Stimulated activated naive CD8-positive, alpha-beta T cell treated with anti-CD3 and anti-CD28 coated beads, Interleukin-15, Interleukin-2, amounts not matched to agents 100 ng/mL and 50 ng/mL, for 24 hours (primary cell): ENCODE measurements at regions not wholly inside any gene's neighbourhood (a gene's known extent, or its start where the extent isn't known, plus 50 kb on each side); places are given as distances from the start of the nearest gene placed in this dataset.

Experiments used
- H3K27ac Mint-ChIP-seq: one replicate; pipeline ENCODE4 v1.8.0; 2021; ENCODE audit warnings: mild to moderate bottlenecking, mixed read lengths
- H3K27me3 Mint-ChIP-seq: one replicate; pipeline ENCODE4 v1.8.0; 2021; ENCODE audit warnings: mixed read lengths
- H3K36me3 Mint-ChIP-seq: one replicate; pipeline ENCODE4 v1.8.0; 2021; ENCODE audit warnings: low read depth, mixed read lengths
- H3K4me1 Mint-ChIP-seq: one replicate; pipeline ENCODE4 v1.8.0; 2021; ENCODE audit warnings: low read depth, mixed read lengths
- H3K4me3 Mint-ChIP-seq: one replicate; pipeline ENCODE4 v1.8.0; 2021; ENCODE audit warnings: mild to moderate bottlenecking, mixed read lengths
- H3K9me3 Mint-ChIP-seq: one replicate; pipeline ENCODE4 v1.8.0; 2021; ENCODE audit warnings: mixed read lengths

- Mint-ChIP-seq H3K4me1 (peaks cover 56% of the 10 kb centered on the region), H3K9me3 (no peaks in the 10 kb centered on the region), H3K4me3 (no peak overlapping the region), H3K27me3 (no peaks in the 10 kb centered on the region), H3K27ac (peak overlapping the region; percentile 42), H3K36me3 (peaks cover 42% of the 10 kb centered on the region)
Measured at GRCh38 chr18:46246101-46246500, 141.9 kb downstream of the HAUS1 start.

- peak overlapping the region; percentile 91 for H3K27ac Mint-ChIP-seq
- no peak overlapping the region for H3K4me3 Mint-ChIP-seq
- peaks cover 70% of the 10 kb centered on the region for H3K4me1 Mint-ChIP-seq
- H3K36me3 Mint-ChIP-seq: peaks cover 44% of the 10 kb centered on the region
- no peaks in the 10 kb centered on the region for H3K9me3 Mint-ChIP-seq
- H3K27me3 Mint-ChIP-seq: no peaks in the 10 kb centered on the region
Measured at GRCh38 chr18:46247942-46248341, 143.8 kb downstream of the HAUS1 start.

GRCh38 chr18:46250084-46250811 is 146.1 kb downstream of the HAUS1 start:
- peak overlapping the region; percentile 98 for H3K27ac Mint-ChIP-seq
- peaks cover 79% of the 10 kb centered on the region for H3K4me1 Mint-ChIP-seq
- no peaks in the 10 kb centered on the region for H3K27me3 Mint-ChIP-seq
- H3K9me3 Mint-ChIP-seq: no peaks in the 10 kb centered on the region
- H3K36me3 Mint-ChIP-seq: peaks cover 67% of the 10 kb centered on the region
- H3K4me3 Mint-ChIP-seq: peak overlapping the region; percentile 77

DNA sequence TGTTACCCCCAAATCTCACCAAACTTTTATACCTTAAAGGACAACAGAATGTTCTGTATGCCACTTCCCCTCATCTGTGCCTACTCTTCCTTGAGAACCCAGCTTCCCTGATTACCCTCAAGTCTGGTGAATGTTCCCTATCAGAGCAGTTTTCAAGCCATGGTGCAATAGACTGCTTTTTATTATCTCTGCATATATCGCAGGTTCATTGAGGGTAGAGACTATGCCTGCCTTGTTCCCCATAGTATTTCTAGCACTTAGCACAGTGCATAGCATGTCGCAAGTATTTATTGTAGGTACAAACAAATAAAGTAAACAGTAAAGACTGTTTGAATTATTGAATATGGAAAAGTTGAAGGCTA is 146.6 kb downstream of the HAUS1 start:
- Mint-ChIP-seq H3K4me3 (peak overlapping the region; percentile 77), H3K9me3 (no peaks in the 10 kb centered on the region), H3K27me3 (no peaks in the 10 kb centered on the region), H3K36me3 (peaks cover 72% of the 10 kb centered on the region), H3K27ac (peak overlapping the region; percentile 98), H3K4me1 (peaks cover 79% of the 10 kb centered on the region)

GRCh38 chr18:46252759-46253158 is 148.6 kb downstream of the HAUS1 start:
- Mint-ChIP-seq H3K27me3 (no peaks in the 10 kb centered on the region), H3K4me1 (peaks cover 80% of the 10 kb centered on the region), H3K36me3 (peaks cover 80% of the 10 kb centered on the region), H3K4me3 (no peak overlapping the region), H3K9me3 (no peaks in the 10 kb centered on the region), H3K27ac (peak overlapping the region; percentile 83)

DNA sequence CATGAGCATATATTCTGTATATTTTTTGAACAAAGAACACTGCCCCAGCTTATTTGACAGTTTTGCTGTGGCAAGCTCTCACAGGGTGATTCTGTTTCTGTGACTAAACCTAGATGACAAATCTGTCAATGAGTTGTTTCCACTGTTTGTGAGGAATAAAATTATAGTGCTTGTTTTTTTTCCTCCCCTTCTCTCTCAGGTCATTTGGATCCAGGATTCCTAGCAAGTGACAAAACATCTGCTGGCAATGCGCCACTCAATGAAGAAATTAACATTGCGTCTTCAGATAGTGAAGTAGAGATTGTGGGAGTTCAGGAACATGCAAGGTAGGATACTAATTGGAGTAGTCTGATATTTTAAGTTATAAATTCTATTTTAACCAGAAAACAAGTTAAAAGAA is 149.3 kb downstream of the HAUS1 start:
- H3K27me3 Mint-ChIP-seq: no peaks in the 10 kb centered on the region
- peaks cover 72% of the 10 kb centered on the region for H3K4me1 Mint-ChIP-seq
- H3K27ac Mint-ChIP-seq: peak overlapping the region; percentile 71
- no peak overlapping the region for H3K4me3 Mint-ChIP-seq
- H3K36me3 Mint-ChIP-seq: peaks cover 74% of the 10 kb centered on the region
- H3K9me3 Mint-ChIP-seq: no peaks in the 10 kb centered on the region

DNA sequence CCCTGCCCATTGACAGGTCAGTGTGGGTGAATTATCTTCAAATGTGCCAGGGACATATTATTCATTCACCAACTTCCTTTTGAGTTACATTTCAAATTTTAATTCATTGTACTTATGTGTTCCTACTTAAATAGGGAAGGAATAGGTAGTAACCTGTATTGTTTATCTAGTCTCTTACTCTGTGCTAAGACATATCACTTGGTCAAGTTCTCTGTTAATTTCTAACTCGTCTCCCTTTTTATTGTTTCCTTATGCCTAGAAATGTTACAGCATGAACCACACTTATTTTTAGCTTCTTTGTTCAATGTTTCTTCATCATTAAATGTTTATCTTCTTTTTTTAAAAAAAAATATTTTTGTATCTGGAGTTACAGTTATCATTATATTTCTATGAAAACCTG is 151.9 kb downstream of the HAUS1 start:
- H3K4me3 Mint-ChIP-seq: no peak overlapping the region
- H3K9me3 Mint-ChIP-seq: no peaks in the 10 kb centered on the region
- no peak overlapping the region for H3K27ac Mint-ChIP-seq
- peaks cover 70% of the 10 kb centered on the region for H3K36me3 Mint-ChIP-seq
- peaks cover 65% of the 10 kb centered on the region for H3K4me1 Mint-ChIP-seq
- H3K27me3 Mint-ChIP-seq: no peaks in the 10 kb centered on the region

DNA sequence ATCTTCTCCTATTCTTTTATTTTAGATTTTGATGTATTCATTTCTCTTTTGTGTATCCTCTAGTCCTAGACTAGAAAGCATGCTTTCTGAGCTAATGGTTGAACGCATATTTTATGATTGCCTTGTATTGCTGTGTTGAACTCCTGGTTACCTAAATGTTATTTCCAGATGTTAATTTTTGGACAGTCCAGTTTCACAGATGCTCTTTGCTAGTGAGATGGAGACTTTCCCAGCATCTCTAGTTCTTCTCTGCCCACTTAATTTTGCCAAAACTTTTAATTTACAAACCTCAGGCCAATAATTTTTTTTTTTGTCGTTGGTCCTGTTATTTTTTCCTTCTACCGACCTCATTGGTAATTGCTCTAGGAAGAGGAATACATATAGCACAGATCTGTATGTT is 153.2 kb downstream of the HAUS1 start:
- Mint-ChIP-seq H3K36me3 (peaks cover 79% of the 10 kb centered on the region), H3K27ac (peak overlapping the region; percentile 4), H3K9me3 (no peaks in the 10 kb centered on the region), H3K4me1 (peaks cover 68% of the 10 kb centered on the region), H3K4me3 (no peak overlapping the region), H3K27me3 (no peaks in the 10 kb centered on the region)

DNA sequence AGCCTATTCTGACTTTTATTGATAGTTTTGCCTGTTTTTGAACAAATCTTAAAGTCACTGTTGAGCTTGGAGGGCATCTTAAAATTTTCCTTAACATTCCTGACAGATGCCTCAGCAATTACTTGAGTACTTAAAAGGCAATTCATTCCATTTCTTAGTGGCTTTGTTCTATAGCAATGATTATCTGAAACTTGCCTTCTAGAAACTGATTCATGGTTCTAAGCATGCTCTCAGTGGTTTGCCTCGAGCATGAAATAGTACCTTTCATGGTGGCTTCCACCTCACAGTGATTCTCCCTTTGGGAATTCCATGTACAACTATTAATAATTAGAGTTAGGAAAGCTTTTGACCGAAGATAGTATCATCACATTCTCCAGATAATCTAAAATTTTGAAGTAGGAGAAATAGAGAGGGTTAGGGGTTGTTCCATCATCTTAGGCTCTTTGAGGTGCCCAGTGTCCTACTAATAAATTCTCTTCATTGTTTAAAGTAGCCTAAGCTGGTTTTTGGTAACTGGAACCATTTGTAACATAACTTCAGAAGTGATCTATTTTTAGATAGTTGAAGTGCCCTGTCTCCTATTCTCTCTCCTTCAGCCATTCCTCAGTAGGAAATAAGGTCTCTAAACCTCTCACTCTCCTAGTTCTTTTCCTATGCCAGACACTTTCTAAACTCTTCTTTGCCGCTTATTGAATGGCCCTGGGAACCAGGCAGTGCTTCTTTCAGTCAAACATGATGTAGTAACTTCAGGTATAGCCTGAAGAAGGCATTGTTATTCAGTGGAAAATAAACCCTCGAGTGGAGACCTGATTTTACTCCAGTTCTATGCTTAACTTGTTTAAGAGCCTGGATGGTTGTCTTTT is 156.1 kb downstream of the HAUS1 start:
- Mint-ChIP-seq H3K27me3 (no peaks in the 10 kb centered on the region), H3K4me1 (peaks cover 74% of the 10 kb centered on the region), H3K4me3 (no peak overlapping the region), H3K9me3 (no peaks in the 10 kb centered on the region), H3K27ac (peak overlapping the region; percentile 1), H3K36me3 (peaks cover 81% of the 10 kb centered on the region)

DNA sequence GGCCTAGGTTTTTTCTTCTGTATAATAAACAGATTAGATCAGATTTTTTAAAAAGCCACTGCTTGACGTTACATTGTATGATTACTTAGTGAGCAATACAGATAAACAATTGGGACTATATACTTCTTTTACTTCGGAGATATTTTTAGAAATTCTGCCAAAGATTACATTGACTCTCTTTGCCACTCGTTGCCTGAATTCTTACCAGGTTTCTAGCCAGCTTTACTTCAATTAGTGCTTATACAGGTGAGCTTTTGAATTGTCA is 156.6 kb downstream of the HAUS1 start:
- H3K4me3 Mint-ChIP-seq: no peak overlapping the region
- H3K9me3 Mint-ChIP-seq: no peaks in the 10 kb centered on the region
- H3K27me3 Mint-ChIP-seq: no peaks in the 10 kb centered on the region
- H3K27ac Mint-ChIP-seq: peak overlapping the region; percentile 1
- H3K36me3 Mint-ChIP-seq: peaks cover 80% of the 10 kb centered on the region
- H3K4me1 Mint-ChIP-seq: peaks cover 76% of the 10 kb centered on the region

DNA sequence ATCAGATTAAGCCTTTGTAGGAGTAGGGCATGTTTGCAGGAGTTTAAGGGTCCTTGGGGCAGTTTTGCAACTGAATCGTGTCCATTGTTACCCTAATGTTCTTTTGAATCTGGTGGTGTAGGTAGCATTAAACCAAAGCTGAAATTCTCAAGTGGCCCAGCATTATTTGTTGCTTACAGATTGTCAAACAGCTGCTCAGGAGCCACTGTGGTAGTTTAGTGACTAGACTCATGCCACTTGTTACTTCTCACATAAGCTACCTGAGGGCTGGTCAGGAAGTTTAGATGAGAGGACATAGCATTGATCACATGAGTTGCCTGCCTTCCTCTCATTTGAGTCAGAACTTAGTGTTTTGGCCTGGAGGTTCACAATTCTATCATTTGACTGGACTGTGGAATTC is 157.6 kb downstream of the HAUS1 start:
- peaks cover 75% of the 10 kb centered on the region for H3K36me3 Mint-ChIP-seq
- H3K4me1 Mint-ChIP-seq: peaks cover 76% of the 10 kb centered on the region
- no peaks in the 10 kb centered on the region for H3K9me3 Mint-ChIP-seq
- no peak overlapping the region for H3K4me3 Mint-ChIP-seq
- H3K27me3 Mint-ChIP-seq: no peaks in the 10 kb centered on the region
- no peak overlapping the region for H3K27ac Mint-ChIP-seq

- Mint-ChIP-seq H3K4me3 (no peak overlapping the region), H3K27ac (peak overlapping the region; percentile 18), H3K9me3 (no peaks in the 10 kb centered on the region), H3K36me3 (peaks cover 75% of the 10 kb centered on the region), H3K27me3 (no peaks in the 10 kb centered on the region), H3K4me1 (peaks cover 75% of the 10 kb centered on the region)
Measured at GRCh38 chr18:46262856-46263255, 158.7 kb downstream of the HAUS1 start.

DNA sequence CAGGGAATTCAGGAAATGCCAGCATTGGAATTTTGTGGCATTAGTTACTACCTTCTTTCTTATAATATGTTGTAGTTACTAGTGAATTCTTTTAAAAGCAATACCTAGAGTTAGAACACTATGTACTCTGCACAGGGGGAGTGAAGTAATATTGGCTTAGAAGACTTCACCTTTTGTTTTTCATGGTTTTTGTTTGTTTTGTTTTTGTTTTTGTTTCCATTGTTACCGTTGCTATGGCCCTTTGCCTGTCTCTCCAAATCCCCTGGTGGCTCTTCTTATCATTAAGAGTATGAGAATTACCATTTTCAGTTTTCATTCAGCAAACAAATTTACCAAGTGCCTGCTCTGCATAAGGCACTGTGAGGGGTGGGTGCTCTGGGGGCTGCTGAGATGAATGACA is 160.1 kb downstream of the HAUS1 start:
- Mint-ChIP-seq H3K36me3 (peaks cover 87% of the 10 kb centered on the region), H3K4me1 (peaks cover 86% of the 10 kb centered on the region), H3K27me3 (no peaks in the 10 kb centered on the region), H3K9me3 (no peaks in the 10 kb centered on the region), H3K4me3 (no peak overlapping the region), H3K27ac (peak overlapping the region; percentile 91)

DNA sequence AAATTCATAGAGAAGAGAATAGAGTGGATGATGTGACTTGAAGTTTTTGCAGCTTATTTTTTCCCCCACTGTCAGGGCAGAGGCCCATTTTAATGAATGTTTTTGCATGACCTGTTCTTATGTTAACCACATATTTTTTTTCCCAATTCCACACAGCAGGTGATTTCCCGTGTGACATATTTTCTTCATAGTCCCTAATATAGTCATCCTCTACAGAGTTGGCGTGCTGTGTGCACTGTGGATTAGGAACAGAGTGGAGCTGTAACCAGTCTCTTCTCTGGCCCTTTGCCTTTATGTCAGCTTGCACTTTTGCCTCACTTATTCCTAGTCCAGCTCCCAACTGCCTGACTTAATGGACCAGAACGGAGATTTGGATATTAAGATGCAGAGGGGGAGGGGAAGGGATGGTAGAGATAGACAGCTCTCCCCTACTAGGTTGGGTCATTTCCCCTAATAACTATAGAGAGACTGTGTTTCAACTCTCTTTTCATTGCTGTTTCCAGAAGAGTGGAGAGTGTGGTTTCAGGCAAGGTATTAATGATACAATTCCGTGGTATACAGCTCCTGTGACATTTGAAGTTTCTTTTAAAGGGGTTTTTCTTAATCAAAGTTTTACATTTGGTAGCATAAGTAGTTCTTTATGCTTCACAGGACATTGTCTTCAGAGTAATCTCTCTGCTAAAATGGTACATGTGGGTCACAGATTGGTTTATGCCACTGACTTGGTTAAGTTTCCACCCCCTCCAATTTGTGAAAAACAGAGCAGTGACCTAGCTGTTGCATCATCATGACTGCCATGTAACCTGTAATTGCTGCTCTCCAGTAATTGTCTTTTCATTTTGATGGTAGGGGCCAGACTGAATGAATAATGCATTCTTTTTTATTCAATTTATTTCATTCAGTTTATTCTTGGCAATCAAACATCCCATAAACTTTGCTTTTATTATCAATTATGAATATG is 161.3 kb downstream of the HAUS1 start:
- peaks cover 80% of the 10 kb centered on the region for H3K36me3 Mint-ChIP-seq
- peak overlapping the region; percentile 48 for H3K4me3 Mint-ChIP-seq

DNA sequence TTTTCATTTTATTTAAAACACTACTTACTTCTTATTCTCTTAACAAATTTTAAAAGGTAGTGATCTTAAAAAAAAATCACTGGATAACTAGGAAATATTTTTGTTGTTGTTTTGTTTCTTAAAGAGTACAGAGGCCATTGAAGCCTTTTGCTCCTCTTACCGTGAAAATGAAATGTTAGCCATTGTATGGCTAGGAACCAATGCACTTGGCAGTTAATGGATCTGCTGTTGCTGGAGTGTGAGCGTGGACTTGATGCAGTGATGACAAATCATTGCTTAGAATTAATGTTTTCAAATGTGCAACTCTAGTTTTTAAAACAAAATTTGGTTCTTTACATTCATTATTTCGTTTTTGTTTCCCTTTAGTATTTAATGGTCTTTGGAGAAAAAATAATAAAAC is 162.3 kb downstream of the HAUS1 start:
- Mint-ChIP-seq H3K27me3 (no peaks in the 10 kb centered on the region), H3K9me3 (no peaks in the 10 kb centered on the region), H3K27ac (peak overlapping the region; percentile 91), H3K36me3 (peaks cover 73% of the 10 kb centered on the region), H3K4me1 (peaks cover 66% of the 10 kb centered on the region), H3K4me3 (no peak overlapping the region)

More for the DNA sequence above, 161.3 kb downstream of the HAUS1 start:
- H3K27ac Mint-ChIP-seq: peak overlapping the region; percentile 91
- H3K4me1 Mint-ChIP-seq: peaks cover 76% of the 10 kb centered on the region
- H3K9me3 Mint-ChIP-seq: no peaks in the 10 kb centered on the region
- no peaks in the 10 kb centered on the region for H3K27me3 Mint-ChIP-seq
